Activated naive CD8-positive, alpha-beta T cell (primary cell): ENCODE measurements at regions not wholly inside any gene's neighbourhood (a gene's known extent, or its start where the extent isn't known, plus 50 kb on each side); places are given as distances from the start of the nearest gene placed in this dataset.

ENCODE experiments used
- H3K27ac Mint-ChIP-seq: one replicate; pipeline ENCODE4 v1.8.0; 2021; ENCODE audit warnings: mixed read lengths
- H3K27me3 Mint-ChIP-seq: one replicate; pipeline ENCODE4 v1.8.0; 2021; ENCODE audit warnings: mixed read lengths
- H3K36me3 Mint-ChIP-seq: one replicate; pipeline ENCODE4 v1.8.0; 2021; ENCODE audit warnings: mixed read lengths
- H3K4me1 Mint-ChIP-seq: one replicate; pipeline ENCODE4 v1.8.0; 2021; ENCODE audit warnings: low read depth, mixed read lengths
- H3K4me3 Mint-ChIP-seq: one replicate; pipeline ENCODE4 v1.8.0; 2021; ENCODE audit warnings: mild to moderate bottlenecking, mixed read lengths
- H3K9me3 Mint-ChIP-seq: one replicate; pipeline ENCODE4 v1.8.0; 2021; ENCODE audit warnings: low read depth, mixed read lengths

DNA sequence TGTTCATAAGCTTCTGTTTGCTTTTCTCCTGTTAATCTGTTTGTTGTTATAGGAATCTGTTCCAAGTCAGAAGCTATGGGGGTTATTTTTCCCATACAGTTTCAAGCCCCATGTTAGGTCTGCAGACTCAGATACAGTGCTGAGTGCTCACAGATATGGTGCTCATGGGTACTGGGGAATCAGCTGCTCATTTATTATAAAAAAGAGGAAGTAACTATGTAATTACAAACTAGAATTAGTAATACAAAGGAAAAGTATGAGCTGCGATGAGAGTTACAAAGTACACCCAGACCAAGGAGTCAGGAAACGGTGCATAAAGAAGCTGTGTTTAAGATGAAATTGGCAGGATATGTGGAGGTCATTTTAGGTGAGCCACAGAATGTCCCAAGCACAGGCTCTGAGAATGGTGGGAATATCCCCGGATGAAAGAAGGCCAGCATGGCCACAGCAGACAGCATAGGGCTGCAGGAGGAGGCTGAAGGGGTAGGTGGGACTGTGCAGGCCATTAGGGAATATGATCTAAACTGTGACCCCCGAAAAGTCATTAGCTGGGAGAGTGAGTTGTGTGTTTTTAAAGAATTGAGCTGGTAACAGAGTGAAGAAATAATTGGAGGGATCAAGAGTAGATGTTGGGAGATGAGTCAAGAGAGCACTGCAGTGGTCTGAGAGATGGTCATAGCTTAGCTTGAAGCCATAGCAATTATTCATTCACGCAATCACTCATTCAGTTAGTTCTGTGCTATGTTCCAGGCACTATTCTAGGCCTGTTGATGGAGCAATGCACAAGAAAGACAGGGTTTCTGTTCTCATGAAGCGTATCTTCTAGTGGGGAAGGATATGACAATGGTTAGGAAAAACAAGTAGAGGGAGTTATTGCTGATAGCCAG is 177.4 kb upstream of the UBL3 start:
- Mint-ChIP-seq H3K9me3 (no peaks in the 10 kb centered on the region), H3K27me3 (no peaks in the 10 kb centered on the region), H3K4me1 (no peaks in the 10 kb centered on the region), H3K36me3 (no peaks in the 10 kb centered on the region), H3K27ac (no peak overlapping the region), H3K4me3 (no peak overlapping the region)

DNA sequence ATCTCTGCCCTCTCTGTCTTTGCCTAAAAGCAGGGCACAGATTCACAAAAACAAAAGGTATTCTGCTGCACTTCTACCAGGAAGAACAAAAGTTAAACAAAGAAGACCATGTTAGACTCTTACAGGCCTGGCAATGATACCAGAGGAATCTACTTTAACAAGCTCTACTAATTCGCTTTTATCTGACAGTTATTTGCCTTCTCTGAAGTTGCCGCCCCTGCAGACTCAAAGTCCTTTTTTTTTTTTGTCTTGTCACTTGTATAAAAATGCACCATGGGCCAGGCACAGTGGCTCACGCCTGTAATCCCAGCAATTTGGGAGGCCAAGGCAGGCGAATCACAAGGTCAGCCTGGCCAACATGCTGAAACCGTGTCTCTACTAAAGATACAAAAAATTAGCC is 176.5 kb upstream of the UBL3 start:
- no peaks in the 10 kb centered on the region for H3K9me3 Mint-ChIP-seq
- H3K27ac Mint-ChIP-seq, result no peak overlapping the region
- H3K4me3 Mint-ChIP-seq, result no peak overlapping the region
- H3K4me1 Mint-ChIP-seq, result no peaks in the 10 kb centered on the region
- H3K36me3 Mint-ChIP-seq, result no peaks in the 10 kb centered on the region
- no peaks in the 10 kb centered on the region for H3K27me3 Mint-ChIP-seq

DNA sequence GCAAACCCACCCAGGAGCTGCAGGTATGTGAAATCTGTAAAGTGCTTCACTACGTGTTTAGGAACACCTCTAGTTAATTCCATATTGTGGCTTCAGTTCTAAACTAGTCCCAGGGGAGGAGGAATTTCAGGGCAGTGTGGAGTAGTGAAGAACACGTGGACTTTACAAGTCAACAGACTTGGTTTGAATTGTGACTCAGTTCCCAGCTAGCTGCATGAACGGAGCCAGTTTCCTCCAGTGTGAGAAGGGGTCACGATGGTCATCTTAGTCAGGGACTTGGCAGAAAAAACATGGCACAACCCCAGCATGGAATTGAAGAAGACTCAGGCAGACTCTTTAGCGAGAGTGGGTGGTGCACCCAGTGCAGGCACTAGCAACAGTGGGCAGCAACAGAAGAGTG is 175.7 kb upstream of the UBL3 start:
- H3K4me1 Mint-ChIP-seq, result no peaks in the 10 kb centered on the region
- no peak overlapping the region for H3K27ac Mint-ChIP-seq
- H3K4me3 Mint-ChIP-seq, result no peak overlapping the region
- H3K9me3 Mint-ChIP-seq, result no peaks in the 10 kb centered on the region
- no peaks in the 10 kb centered on the region for H3K36me3 Mint-ChIP-seq
- no peaks in the 10 kb centered on the region for H3K27me3 Mint-ChIP-seq

DNA sequence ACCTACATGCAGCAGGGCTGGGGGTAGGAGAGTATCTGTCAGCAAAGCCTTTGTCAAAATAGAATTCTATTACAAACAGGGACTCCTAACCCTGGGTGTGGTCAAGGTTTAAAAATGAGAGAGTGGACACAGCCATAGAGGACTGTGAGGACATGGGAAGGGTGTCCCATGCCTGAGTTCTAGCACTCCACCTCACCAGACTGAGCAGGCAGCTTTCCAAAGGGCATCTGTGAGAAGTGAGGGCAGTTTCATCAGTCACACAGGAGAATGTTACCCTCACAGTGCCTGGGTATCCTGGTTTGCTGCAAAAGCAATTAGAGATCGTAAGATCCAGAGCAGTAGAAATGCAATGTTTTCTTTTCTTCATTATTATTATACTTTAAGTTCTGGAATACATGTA is 174.9 kb upstream of the UBL3 start:
- H3K4me1 Mint-ChIP-seq, result no peaks in the 10 kb centered on the region
- H3K36me3 Mint-ChIP-seq, result no peaks in the 10 kb centered on the region
- no peak overlapping the region for H3K4me3 Mint-ChIP-seq
- no peak overlapping the region for H3K27ac Mint-ChIP-seq
- H3K9me3 Mint-ChIP-seq, result no peaks in the 10 kb centered on the region
- no peaks in the 10 kb centered on the region for H3K27me3 Mint-ChIP-seq

DNA sequence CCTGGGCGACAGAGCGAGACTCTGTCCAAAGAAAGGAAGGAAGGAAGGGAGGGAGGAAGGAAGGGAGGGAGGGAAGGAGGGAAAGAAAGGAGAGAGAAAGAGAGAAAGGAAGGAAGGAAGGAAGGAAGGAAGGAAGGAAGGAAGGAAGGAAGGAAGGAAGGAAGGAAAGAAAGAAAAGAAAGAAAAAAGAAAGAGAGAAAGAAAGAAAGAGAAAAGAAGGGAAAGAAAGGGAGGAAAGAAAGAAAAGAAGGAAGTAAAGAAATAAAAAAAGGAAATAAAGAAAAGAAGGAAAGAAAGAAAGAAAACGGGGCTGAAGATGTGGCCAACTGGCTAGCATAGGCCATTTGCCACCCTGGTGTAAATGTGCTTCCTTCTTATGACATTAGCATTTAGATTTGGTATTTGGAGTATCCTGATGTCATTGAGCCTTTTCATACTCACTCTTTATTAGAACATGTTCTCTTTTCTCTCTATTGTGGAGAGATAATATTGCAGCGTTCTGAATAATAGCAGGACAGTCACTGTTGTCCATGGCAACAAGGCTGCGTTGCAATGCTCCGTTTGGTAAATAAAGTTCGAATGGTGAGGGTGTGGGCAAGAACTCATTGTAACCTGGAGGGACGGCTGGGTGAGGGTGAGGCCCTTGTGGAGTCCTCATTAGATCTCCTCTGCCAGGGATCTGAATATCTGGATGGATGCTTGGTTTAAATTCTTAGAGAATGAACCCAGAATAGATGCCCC is 173.9 kb upstream of the UBL3 start:
- Mint-ChIP-seq H3K27ac (no peak overlapping the region), H3K4me3 (no peak overlapping the region), H3K36me3 (no peaks in the 10 kb centered on the region), H3K27me3 (peaks cover 2% of the 10 kb centered on the region), H3K4me1 (no peaks in the 10 kb centered on the region), H3K9me3 (no peaks in the 10 kb centered on the region)

DNA sequence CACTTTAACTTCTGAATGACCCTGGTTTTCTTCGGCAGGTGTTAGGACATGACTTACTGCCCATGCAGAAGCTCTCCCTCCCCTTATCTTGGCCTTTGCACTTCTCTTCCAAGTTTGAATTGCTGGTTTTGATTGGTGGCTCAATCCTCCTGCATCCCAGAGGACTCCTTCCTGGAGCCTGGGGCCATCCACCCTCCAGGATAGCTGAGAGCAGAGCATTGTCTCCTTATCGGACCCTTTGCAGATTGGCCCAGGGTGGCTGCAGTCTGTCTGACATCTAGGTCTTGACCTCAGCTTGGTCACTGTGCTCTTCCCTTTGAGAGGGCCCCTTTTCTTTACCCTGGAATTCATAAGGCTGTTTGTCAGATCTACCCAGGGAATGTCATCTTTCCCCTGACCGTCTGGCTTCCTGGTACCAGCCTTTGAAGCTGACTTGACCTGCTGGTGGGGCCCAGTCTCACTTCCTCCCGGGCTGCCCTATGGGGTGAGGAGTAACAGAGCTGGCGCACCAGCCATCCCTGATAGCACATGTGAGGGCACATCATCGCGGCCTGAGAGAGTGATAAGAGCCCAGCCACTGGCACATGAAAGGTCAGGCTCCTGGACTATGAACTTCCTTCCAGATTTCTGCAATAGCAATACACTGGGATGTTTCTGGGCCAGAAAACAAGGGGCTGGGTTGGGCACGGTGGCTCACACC is 172.9 kb upstream of the UBL3 start:
- Mint-ChIP-seq H3K27me3 (peaks cover 2% of the 10 kb centered on the region), H3K4me3 (no peak overlapping the region), H3K27ac (no peak overlapping the region), H3K4me1 (no peaks in the 10 kb centered on the region), H3K9me3 (no peaks in the 10 kb centered on the region), H3K36me3 (no peaks in the 10 kb centered on the region)

DNA sequence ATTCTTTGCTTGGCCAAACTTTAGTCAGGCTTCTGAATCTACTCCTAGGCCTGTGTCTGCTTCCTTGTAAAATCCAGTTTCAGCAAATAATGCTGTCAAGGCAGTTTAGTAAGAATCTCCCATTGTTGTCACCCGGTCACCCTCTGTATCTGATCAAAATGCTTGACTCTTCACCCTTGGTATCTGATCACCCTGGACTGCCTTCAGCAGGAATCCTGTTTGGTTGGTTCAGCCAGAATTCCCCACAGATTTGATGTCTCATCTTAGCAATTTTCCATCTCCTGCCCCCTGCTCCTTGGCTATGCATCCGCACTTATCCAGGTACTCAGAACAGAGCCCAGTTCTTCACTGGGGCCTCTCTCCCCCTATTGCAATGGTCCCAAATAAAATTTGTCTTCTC is 172.4 kb upstream of the UBL3 start:
- no peak overlapping the region for H3K4me3 Mint-ChIP-seq
- no peaks in the 10 kb centered on the region for H3K4me1 Mint-ChIP-seq
- H3K9me3 Mint-ChIP-seq, result no peaks in the 10 kb centered on the region
- H3K27ac Mint-ChIP-seq, result no peak overlapping the region
- H3K27me3 Mint-ChIP-seq, result peaks cover 4% of the 10 kb centered on the region
- H3K36me3 Mint-ChIP-seq, result no peaks in the 10 kb centered on the region

DNA sequence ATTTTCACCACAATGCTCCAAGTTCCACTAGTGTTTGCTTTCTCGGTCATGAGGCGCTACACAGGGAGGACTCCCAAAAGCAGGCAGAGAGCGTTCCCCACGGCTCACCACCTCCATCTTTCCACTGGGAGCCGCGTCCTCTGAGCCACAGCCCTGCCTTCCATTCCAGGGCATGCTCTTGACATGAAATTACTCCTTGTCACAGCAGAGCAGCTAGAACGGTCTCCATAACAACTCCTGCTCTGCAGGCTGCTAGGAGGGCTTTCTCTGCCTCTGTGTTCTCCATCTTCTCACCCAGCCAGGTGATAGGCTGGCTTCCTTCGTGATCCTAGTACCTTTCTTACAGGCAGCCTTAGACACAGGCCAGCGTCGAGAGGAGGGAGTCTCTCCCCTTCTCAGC is 171.8 kb upstream of the UBL3 start:
- Mint-ChIP-seq H3K36me3 (no peaks in the 10 kb centered on the region), H3K4me3 (no peak overlapping the region), H3K9me3 (no peaks in the 10 kb centered on the region), H3K27ac (no peak overlapping the region), H3K27me3 (peaks cover 4% of the 10 kb centered on the region), H3K4me1 (no peaks in the 10 kb centered on the region)

DNA sequence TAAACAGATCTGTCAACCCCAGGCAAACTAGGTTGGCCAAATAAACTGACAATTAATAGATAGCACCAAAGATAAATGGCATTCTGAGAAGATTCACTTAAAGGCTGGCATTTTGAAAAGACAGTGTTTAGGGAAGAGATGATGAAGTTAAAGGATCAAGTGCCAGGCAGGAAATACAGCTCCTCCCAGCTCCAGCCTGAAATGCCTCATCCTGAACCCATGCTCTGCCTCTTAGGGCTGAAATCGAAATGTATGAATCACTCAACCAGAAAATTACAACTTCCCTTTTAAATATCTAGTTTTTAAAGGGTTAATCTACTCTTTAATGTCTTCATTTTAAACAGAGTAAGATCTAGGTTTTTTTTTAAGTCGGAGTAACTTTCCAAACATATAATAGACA is 171.2 kb upstream of the UBL3 start:
- H3K4me1 Mint-ChIP-seq, result no peaks in the 10 kb centered on the region
- no peak overlapping the region for H3K4me3 Mint-ChIP-seq
- no peak overlapping the region for H3K27ac Mint-ChIP-seq
- H3K9me3 Mint-ChIP-seq, result no peaks in the 10 kb centered on the region
- H3K36me3 Mint-ChIP-seq, result no peaks in the 10 kb centered on the region
- H3K27me3 Mint-ChIP-seq, result peaks cover 4% of the 10 kb centered on the region

DNA sequence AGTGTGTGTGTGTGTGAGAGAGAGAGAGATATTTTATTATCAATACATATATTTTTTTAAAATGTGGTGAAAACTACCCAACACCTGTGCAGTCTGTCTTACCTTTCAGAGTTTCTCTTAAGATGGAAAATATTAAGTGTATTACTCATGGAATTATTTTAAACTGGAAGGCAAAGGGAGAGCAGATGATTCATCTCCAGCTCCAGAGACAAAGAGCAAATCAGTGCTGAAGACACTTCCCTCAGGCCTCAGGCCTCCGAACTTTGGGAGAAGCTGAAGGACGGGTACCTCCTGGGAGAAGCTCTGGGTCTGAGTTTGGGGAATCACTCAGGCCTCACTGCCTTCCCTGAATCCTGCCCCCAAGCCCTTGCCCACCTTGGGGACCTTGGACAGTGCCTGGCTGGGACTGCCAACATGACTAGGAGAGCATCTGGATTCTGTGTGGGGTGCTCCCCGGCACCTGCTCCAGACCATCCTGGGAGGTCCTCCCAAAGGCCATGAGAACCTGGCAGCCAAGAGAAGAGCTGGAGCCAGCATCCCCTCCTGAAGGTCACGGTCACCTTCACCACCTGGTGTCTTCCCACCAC is 170.4 kb upstream of the UBL3 start:
- Mint-ChIP-seq H3K4me3 (no peak overlapping the region), H3K36me3 (no peaks in the 10 kb centered on the region), H3K9me3 (no peaks in the 10 kb centered on the region), H3K27ac (no peak overlapping the region), H3K4me1 (no peaks in the 10 kb centered on the region), H3K27me3 (peaks cover 4% of the 10 kb centered on the region)

DNA sequence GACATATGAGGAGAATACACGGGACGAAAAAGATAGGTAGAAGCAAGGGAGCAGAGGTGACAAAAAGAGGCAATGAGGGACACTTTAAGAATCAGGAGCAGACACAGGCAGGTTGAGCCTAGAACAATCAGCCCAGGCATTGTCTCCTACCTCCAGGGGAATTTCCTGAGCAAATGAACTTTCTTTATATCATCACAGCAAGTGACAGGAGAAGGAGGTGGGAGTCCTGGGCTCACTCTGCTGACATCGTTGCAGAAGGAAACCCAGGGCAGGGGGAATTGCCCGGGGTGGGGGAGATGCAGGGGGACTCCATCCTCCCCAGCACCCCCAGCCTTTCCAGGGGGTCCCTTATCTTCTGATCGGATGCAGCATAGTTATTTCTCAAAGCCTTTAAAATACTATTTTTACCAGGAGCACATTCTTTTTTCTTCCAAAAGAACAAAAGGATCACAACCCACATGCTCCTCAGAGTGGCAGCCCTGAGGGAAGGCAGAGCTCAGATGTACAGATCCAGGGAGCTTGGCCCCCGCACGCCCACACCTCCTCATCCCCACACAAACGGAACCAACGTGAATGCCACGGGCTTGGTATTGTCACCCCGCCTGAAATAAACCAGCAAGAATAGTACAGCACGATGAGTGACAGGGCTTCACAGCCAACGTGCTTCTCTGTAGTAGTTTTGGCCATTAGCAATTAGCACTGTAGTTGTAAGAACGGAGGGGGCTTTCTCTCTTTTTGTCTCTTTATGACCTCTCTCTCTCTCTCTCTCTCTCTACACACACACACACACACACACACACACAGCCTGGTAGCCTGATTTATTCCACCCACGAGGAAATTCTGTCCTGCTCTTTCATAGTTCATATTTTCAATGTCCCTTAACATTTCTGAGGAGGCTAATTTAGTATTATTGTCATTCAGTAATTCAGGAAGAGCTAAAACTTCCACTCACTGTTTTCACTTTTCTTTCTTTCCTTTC is 169.5 kb upstream of the UBL3 start:
- Mint-ChIP-seq H3K4me3 (no peak overlapping the region), H3K4me1 (peaks cover under 1% of the 10 kb centered on the region), H3K9me3 (no peaks in the 10 kb centered on the region), H3K27me3 (peaks cover 4% of the 10 kb centered on the region), H3K27ac (no peak overlapping the region), H3K36me3 (no peaks in the 10 kb centered on the region)

DNA sequence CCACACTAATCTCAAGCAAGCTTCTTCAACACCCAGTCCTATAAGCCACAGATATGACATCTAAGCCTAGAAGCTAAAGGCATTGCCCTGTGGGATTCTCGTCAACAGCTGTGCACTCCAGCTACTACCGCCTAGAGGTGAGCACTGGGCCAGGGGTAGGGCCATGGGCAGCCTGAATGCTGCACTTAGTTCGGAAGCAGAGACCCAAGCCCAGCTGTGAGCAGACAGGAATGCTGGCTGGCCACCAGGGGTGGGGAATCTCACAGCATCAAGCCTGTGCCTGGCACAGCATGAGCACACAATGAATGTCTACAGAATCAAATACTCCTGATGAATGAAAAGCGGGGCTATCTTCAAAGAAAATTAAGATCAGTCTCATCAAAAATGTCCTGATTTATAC is 167.5 kb upstream of the UBL3 start:
- H3K27me3 Mint-ChIP-seq, result peaks cover 4% of the 10 kb centered on the region
- H3K9me3 Mint-ChIP-seq, result no peaks in the 10 kb centered on the region
- no peaks in the 10 kb centered on the region for H3K36me3 Mint-ChIP-seq
- H3K4me3 Mint-ChIP-seq, result no peak overlapping the region
- no peak overlapping the region for H3K27ac Mint-ChIP-seq
- peaks cover 8% of the 10 kb centered on the region for H3K4me1 Mint-ChIP-seq

DNA sequence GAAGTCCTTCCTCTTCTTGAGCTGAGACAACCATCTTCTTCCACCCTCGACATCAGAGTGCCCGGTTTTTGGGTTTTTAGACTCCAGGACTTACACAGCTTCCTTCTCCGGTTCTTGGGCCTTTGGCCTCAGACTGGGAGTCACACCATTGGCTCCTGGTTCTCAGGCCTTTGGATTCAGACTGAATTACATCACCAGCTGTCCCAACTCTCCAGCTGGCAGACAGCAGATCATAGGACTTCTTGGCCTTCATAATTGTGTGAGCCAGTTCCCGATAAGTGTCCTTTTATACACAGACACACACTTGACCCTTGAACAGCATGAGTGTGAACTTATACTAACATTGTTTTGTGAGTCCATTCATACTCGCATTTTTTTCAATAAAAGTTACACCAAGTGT is 166.0 kb upstream of the UBL3 start:
- peaks cover 4% of the 10 kb centered on the region for H3K27me3 Mint-ChIP-seq
- peaks cover 8% of the 10 kb centered on the region for H3K4me1 Mint-ChIP-seq
- no peak overlapping the region for H3K4me3 Mint-ChIP-seq
- no peaks in the 10 kb centered on the region for H3K9me3 Mint-ChIP-seq
- H3K36me3 Mint-ChIP-seq, result no peaks in the 10 kb centered on the region
- no peak overlapping the region for H3K27ac Mint-ChIP-seq

DNA sequence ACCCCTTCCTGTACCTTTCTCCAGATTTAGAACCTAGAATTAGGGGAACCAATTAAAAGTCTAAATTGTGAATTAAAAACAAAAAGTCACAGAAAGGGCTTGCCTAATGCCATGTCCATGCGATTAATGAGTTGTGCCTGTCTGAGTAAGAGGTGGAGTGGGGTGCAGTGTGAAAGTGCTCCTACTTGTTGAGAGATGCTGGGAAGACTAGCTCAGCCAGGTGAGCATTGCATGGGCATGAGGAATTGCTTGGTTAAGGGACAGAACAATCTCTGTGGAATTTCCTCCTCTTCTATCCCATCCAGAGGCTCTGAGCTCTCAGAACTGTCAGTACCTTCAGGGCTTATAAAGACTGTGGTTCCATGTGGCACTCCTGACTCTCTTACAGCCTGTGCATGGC is 159.0 kb upstream of the UBL3 start:
- Mint-ChIP-seq H3K36me3 (no peaks in the 10 kb centered on the region), H3K27ac (no peak overlapping the region), H3K4me1 (peaks cover 16% of the 10 kb centered on the region), H3K9me3 (no peaks in the 10 kb centered on the region), H3K27me3 (no peaks in the 10 kb centered on the region), H3K4me3 (no peak overlapping the region)
